ENCODE measurements at regions not wholly inside any gene's neighbourhood (a gene's known extent, or its start where the extent isn't known, plus 50 kb on each side); places are given as distances from the start of the nearest gene placed in this dataset.

DNA sequence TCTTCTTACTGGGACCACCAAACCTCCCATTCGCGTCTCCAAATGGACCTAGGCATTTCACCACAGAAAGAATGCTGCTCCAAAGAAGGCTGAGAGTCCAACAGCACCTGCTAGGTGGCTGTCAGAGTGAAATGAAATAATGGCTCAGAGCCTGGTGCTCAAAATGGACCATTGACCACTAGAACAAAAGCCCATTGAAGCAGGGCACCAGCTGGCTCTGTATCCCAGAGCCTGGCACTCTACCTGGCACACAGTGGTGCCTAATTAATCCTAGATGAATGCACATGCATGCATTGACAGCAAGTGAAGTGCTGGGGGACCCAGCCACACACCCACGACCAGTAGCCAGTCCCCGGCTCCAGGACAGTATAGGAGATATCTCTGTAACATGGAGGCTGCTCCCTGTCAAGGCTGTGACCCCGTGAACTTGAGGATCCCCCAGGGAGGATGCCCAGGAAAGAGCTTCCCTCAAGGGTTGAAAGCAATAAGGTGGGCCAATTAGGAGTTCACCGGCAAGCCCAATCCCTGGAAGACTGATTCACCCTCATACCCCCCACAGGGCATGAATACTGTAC is 261.3 kb downstream of the TNS1 start:
- H3K4me3 ChIP-seq (ENCODE audit: low read length): no peak overlapping the region
- H3K4me1 ChIP-seq (ENCODE audit: control insufficient read depth, low read length): no peaks in the 10 kb centered on the region
- H3K9me2 ChIP-seq (replicated peaks; ENCODE audit: control insufficient read depth, low read length): no peaks in the 10 kb centered on the region
- TF ChIP-seq, protein P1, sequence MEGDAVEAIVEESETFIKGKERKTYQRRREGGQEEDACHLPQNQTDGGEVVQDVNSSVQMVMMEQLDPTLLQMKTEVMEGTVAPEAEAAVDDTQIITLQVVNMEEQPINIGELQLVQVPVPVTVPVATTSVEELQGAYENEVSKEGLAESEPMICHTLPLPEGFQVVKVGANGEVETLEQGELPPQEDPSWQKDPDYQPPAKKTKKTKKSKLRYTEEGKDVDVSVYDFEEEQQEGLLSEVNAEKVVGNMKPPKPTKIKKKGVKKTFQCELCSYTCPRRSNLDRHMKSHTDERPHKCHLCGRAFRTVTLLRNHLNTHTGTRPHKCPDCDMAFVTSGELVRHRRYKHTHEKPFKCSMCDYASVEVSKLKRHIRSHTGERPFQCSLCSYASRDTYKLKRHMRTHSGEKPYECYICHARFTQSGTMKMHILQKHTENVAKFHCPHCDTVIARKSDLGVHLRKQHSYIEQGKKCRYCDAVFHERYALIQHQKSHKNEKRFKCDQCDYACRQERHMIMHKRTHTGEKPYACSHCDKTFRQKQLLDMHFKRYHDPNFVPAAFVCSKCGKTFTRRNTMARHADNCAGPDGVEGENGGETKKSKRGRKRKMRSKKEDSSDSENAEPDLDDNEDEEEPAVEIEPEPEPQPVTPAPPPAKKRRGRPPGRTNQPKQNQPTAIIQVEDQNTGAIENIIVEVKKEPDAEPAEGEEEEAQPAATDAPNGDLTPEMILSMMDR (IDR thresholded peaks at IDR 0.05; ENCODE audit: low read depth, low read length, poor library complexity, severe bottlenecking): no peak
- TF ChIP-seq EZH2phosphoT487 (IDR thresholded peaks at IDR 0.05; ENCODE audit: borderline replicate concordance, low read length): no peak
- no peak overlapping the region for H3K4me2 ChIP-seq (ENCODE audit: low read length)
- no peaks in the 10 kb centered on the region for H4K20me1 ChIP-seq (ENCODE audit: control insufficient read depth, insufficient read depth, low read depth, low read length)
- no peaks in the 10 kb centered on the region for H3K36me3 ChIP-seq (ENCODE audit: control insufficient read depth, low read length)
- 0 out of 2 replicates have a peak, but pooled peaks cover 7% of the 10 kb centered on the region for H3K27me3 ChIP-seq (ENCODE audit: control insufficient read depth, low read length)
- no peaks in the 10 kb centered on the region for H3K79me2 ChIP-seq (ENCODE audit: control insufficient read depth, low read length)
- H3F3A ChIP-seq (ENCODE audit: control insufficient read depth, insufficient read depth): no peaks in the 10 kb centered on the region
- H3K27ac ChIP-seq (ENCODE audit: low read depth, low read length): no peak overlapping the region
- no peaks in the 10 kb centered on the region for H3K9me3 ChIP-seq (ENCODE audit: control insufficient read depth, insufficient read depth, low read length)

DNA sequence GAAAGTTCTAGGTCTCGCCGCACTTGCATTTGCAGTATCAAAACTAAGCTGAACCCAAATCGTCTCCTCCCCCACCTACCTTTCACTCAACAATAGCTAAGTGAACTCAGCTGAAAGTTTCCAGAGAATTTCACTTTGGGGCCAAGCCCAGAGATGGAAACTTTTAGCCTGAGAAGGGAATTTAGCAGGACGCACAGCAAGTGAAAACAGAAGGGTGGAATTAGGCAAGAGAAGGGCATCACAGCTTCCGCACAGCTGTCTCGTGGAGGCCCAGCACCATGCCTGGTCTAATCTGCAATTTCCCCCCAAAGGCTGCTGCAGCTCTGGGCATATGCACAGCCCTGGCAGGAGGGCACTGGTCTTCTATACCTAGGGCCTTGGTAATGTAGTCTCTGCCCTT is 262.0 kb downstream of the TNS1 start:
- H3K9me3 ChIP-seq (ENCODE audit: control insufficient read depth, insufficient read depth, low read length): no peaks in the 10 kb centered on the region
- no peaks in the 10 kb centered on the region for H3K36me3 ChIP-seq (ENCODE audit: control insufficient read depth, low read length)
- H3K27me3 ChIP-seq (ENCODE audit: control insufficient read depth, low read length): 0 out of 2 replicates have a peak, but pooled peaks cover 7% of the 10 kb centered on the region
- H3K4me1 ChIP-seq (ENCODE audit: control insufficient read depth, low read length): no peaks in the 10 kb centered on the region
- no peaks in the 10 kb centered on the region for H3K9me2 ChIP-seq (replicated peaks; ENCODE audit: control insufficient read depth, low read length)
- H3F3A ChIP-seq (ENCODE audit: control insufficient read depth, insufficient read depth): no peaks in the 10 kb centered on the region
- TF ChIP-seq, protein P1 (IDR thresholded peaks at IDR 0.05; ENCODE audit: low read depth, low read length, poor library complexity, severe bottlenecking): no peak
- no peak for TF ChIP-seq EZH2phosphoT487 (IDR thresholded peaks at IDR 0.05; ENCODE audit: borderline replicate concordance, low read length)
- H3K79me2 ChIP-seq (ENCODE audit: control insufficient read depth, low read length): no peaks in the 10 kb centered on the region
- H3K4me3 ChIP-seq (ENCODE audit: low read length): no peak overlapping the region
- H3K27ac ChIP-seq (ENCODE audit: low read depth, low read length): no peak overlapping the region
- H3K4me2 ChIP-seq (ENCODE audit: low read length): no peak overlapping the region
- H4K20me1 ChIP-seq (ENCODE audit: control insufficient read depth, insufficient read depth, low read depth, low read length): no peaks in the 10 kb centered on the region

DNA sequence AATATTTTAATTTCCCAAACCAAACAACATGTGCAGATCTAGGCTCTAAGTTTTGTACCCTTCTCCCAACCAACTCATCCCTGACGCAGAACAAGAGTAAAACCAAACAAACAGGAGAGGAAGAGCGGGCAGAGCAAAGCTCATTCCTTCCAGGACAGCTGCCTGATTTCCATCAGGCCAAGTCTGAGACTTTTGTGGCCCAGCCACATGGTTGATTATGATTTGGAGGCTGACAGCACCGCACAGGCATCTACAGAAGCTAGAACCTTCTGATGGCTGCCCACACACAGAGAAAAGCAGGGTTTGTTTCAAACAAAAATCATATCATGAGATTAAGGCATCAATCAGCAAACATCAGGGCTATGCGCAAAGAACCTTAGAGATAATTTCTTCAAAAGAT is 262.6 kb downstream of the TNS1 start:
- Histone ChIP-seq H3K9me3 (ENCODE audit: control insufficient read depth, insufficient read depth, low read length) (no peaks in the 10 kb centered on the region), H3K9me2 (replicated peaks; ENCODE audit: control insufficient read depth, low read length) (no peaks in the 10 kb centered on the region)

More for the DNA sequence above, 262.6 kb downstream of the TNS1 start:
- no peaks in the 10 kb centered on the region for H3K4me1 ChIP-seq (ENCODE audit: control insufficient read depth, low read length)
- H3K27me3 ChIP-seq (ENCODE audit: control insufficient read depth, low read length): 0 out of 2 replicates have a peak, but pooled peaks cover 7% of the 10 kb centered on the region
- no peaks in the 10 kb centered on the region for H3K36me3 ChIP-seq (ENCODE audit: control insufficient read depth, low read length)
- no peak for TF ChIP-seq EZH2phosphoT487 (IDR thresholded peaks at IDR 0.05; ENCODE audit: borderline replicate concordance, low read length)
- TF ChIP-seq, protein P1 (IDR thresholded peaks at IDR 0.05; ENCODE audit: low read depth, low read length, poor library complexity, severe bottlenecking): no peak
- H3K4me2 ChIP-seq (ENCODE audit: low read length): no peak overlapping the region
- no peaks in the 10 kb centered on the region for H3K79me2 ChIP-seq (ENCODE audit: control insufficient read depth, low read length)
- H4K20me1 ChIP-seq (ENCODE audit: control insufficient read depth, insufficient read depth, low read depth, low read length): no peaks in the 10 kb centered on the region
- H3K27ac ChIP-seq (ENCODE audit: low read depth, low read length): no peak overlapping the region
- H3K4me3 ChIP-seq (ENCODE audit: low read length): no peak overlapping the region
- no peaks in the 10 kb centered on the region for H3F3A ChIP-seq (ENCODE audit: control insufficient read depth, insufficient read depth)

Measured in DOHH2 (cell line).